ENCODE measurements at regions not wholly inside any gene's neighbourhood (a gene's known extent, or its start where the extent isn't known, plus 50 kb on each side); places are given as distances from the start of the nearest gene placed in this dataset.

DNA sequence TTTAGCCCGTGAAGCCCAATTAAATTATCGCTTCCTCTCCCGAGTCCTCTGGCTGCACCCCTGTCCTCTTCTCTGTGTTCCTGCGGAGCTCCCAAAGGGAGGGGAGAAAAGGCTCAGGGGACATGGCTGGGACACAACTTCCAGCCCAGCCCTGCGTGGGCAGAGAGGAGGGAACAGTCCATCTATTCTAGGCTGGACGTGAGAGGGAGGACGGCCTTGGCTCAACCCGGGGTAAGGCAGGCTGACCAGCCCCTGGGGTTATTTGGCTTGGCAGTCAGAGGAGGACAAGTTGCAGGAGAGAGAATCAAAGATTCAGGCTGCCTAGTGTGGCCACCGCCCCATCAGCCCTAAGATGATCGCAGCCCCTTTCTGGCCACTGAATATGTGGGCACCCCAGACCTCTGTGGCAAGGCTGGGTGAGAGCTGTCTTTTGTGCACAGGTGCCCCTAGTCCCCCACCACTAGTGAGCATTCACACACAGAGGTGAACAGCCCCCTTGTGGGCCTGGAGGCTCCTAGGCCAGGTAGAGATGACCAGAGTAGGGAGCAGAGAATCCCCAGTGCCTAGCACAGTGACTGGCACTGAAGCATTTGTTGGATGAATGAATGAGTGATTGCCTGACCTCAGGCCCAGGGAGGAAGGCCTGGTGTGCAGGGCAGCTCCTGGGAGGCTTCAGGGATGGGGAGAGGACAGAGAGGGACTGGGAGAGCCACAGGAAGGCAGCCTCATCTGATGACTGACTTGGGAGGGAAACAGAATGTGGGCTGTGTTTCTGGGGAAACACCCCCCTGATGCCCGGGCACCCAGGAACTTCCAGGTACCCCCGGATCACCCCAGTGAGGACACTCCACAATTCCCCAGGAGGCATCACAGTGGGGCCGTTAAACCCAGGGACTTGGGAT is 133.9 kb downstream of the C9orf50 start:
- DNase-seq = no peak

DNA sequence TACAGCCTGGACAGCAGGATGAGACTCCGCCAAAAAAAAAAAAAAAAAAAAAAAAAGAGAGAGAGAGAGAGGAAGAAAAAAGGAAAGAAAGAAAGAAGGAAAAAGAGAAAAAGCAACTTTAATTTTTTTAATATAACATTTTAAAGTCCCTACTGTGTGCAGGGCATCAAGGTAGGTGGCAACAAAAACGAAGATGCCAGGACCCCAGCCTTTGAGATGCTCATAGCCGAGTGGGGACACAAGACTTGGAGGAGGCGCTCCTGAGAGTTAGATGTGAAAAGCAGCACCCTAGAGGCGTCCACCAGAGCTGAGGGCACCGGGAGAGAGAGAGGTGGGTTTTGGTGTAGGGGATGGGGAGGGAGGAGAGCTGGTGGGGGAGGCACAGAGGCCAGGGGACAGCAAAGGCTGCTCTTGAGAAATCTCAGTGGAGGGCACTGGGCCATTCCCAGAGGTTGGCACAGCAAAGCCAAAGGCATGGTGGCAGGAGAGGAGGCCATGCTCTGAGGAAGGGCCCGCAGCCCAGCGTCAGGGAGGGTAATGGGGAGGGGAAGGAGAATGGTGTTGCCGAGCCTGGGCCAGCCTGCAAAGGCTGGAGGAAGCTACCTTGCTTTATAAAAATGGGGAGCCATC is 135.6 kb downstream of the C9orf50 start:
- no peak for DNase-seq

DNA sequence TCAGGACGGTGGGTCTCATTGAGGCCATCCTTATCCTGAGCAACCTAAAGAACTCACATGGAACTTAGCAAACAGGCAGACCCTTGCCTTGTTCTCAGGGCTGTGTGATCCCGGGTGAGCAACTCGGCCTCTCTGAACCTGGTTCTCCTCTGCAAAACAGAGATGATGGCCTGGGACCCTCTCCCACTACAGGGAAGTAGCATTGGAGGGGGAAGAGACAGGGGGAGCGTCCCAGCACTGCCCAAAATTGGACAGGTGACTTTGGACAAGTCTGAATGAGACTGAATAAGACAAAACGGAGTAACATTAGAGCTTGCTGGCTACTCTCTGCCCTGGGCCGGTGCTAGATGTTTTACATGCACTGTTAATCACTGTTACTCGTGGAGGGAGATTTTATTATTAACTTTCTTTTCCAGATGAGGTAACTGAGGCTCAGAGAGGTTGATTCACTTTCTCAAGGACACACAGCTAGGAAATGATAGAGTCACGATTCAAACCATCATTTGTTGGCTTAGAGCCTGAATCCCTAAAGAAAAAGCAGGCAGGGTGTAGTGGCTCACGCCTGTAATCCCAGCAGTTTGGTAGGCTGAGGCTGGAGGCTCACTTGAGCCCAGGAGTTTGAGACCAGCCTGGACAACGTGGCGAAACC is 136.4 kb downstream of the C9orf50 start:
- DNase-seq = no peak

DNA sequence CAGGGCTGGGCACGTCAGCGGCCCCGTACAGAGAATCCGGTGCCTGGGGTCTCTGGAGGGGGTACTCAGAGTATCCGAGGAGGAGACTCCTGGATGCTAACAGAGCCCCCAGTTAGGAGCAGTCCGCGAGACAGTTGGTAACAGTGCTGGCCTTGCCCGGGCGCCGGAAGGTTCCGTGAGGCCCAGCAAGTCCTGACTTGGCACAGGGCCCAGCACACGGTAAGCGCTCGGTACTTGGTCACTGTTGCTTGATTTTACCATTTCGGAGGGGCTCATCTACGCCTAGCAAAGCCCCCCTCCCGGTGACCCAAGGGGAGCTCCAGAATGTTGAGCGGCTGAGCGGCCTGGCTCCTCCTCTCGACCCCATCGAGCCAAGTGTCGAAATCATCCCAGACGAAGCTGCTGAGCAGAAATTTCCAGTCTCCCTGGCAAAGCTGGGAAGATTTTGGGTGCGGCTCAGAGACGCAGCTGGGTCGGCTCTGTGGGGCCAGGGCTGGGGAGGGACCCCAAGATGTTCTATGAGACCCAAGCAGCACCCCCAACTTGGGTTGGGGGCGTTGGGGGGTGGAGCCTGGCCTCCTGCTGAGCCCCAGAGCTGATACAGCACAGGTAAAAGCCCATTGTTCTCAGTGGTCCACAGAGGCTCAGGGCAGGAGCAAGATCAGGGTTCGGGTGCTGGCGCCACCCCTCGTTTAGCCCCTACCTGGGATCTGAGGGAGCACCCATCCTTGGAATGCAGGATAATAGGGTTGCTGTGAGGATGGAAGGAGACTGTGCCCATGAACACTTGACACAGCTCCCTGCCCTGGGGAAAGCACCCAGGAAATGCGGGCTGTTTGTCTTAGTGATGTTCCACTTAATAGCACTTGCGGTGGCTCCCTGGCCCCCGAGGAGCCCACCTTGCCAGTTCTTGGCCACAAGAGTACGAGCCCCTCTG is 137.2 kb downstream of the C9orf50 start:
- DNase-seq = no peak

DNA sequence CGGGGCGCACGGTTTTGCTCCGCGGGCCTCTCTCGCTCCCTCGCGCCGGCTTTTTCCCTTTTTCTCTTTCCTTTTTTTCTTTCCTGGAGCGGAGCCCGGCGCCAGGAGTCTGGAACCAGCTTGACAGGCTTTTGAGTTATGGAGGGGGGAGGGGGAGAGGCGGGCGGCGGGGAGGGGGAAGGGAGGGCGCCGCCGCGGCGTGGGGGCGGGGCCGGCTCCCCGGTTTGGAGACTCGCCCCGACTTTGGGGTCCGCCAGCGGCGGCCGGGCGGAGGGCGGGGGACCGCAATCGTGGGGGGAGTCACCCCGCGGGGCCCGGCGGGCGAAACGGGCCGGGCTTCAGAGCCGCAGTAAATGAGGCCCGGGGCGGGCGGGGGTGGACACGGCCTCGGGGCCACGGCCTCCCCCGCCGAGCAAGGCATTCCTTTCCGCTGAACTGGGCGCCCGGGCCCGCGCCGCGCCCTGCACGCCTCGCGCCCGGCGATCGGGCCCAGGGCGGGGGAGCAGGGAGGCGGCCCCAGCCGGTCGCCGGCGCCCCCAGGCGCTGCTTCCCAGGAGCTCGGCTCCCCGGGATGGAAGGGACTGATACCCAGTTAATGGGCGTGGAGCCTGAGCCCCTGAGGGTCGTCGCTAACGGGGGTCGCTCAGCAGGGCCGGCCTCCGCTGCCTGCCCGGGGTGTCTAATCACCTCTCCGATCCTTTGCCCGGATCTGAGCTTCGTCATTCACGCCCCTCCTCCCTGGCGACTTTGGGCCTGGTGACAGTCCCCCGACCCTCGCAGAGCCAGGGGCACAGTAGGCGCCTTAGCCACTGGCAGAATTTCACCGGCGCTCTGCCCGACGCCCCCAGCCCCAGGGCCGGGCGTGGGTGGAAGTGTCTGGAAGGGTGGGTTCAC is 138.1 kb downstream of the C9orf50 start:
- DNase-seq = peak in 1 of 2 experiments; percentile 6

DNA sequence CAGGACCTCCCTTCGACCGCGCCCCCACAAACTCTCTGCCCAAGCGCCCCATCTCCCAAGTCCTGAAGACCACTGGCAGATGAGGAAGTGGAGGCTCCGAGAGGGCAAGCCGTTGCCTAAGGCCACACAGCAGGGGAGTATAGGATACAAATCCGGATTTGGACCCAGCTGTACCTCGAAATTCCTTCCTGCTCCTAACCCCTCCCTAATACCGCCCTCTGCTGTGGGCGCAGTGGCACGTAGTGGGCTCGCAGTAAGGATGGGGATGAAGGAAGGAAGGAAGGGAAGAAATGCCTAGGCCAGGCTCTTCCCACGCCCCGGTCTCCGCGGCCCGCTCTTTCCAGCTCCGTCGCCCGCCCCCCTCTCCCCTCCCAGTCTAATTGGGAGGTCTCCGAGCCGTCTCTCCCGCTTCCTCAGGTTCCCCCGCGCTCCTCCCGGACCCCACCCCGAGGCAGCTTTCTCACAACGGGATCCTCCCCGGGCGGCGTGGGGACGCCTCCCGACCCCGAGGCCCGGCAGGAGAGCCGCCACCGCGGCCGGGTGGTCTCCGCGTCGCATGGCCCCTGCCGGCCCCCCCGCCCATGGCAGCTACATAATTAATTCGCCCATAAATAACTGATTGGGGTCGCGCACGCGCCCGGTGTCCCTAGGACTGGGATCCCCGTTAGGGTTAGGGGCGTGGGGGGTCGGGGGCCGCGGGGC is 138.9 kb downstream of the C9orf50 start:
- DNase-seq = no peak

DNA sequence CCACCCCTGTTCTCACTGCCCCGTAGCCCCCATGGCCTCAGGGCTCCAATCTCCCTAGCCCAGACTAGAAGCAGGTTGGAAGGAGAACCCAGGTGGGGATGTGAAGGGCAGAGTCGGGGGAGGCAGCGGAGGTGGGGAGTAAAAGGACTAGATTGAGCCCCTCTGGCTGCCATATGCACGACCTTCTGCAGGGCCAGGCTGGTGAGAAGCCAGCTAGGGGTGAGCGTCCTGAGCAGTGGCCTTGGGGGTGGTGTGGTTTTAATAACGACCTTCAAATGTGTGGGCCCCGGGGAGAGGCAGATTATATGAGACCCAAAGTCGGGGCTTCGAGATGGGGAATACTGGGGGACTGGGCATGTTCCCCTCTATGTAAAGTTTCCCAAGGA is 139.5 kb downstream of the C9orf50 start:
- DNase-seq = no peak

DNA sequence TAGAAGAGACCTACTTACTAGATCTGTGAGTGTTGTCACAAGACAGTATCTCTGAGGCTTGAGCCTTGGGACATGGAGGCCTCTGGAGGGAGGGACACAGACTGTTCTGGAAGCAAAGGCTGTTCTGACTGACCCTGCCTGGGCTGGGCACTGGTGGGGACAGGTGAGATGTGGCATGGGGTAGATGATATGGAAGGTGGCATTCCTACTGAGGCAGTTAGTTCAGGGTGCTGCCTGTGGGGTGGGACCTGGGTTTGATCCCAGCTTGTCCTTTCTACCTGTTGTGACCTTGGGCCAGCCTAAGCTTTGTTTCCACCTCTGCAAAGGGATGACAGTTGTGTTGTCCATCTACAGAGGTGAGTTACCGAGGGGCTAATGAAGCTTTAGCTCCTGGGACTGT is 140.2 kb downstream of the C9orf50 start:
- no peak for DNase-seq

DNA sequence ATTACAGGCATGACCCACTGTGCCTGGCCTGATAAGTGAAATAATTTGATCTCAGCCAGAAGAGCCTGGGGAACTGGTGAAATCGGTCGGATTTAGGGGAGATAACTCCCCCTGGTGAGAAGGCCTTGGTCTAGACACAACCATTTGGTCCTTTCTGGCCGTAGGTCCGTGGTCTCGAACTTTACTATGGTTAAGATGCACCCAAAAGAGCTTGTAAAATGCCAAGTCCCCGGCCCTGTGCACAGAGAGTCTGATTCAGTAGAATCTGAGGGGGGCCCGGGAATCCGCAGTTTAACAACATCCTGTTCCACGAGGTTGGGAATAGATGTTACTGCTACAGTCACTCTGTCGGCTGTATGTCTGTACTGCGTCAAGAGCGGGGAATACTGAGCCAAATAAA is 140.7 kb downstream of the C9orf50 start:
- no peak for DNase-seq

DNA sequence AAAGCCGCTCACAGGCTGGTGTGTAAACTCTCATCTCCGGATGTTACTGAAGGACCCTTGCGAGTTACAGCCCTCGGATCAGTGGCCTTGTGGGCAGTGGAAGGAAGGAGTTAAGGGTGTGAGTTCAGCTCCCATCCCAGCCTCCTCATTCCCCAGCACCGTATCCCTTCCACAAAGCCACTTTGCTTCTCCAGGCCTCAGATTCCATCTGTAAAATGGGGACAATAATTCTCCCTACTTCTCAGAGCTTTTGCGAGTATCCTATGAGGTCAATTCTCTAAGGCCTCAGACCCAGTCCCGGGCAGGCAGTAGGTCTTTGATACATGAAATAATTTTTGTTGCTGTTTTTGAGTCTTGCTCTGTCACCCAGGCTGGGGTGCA is 141.3 kb downstream of the C9orf50 start:
- no peak for DNase-seq

DNA sequence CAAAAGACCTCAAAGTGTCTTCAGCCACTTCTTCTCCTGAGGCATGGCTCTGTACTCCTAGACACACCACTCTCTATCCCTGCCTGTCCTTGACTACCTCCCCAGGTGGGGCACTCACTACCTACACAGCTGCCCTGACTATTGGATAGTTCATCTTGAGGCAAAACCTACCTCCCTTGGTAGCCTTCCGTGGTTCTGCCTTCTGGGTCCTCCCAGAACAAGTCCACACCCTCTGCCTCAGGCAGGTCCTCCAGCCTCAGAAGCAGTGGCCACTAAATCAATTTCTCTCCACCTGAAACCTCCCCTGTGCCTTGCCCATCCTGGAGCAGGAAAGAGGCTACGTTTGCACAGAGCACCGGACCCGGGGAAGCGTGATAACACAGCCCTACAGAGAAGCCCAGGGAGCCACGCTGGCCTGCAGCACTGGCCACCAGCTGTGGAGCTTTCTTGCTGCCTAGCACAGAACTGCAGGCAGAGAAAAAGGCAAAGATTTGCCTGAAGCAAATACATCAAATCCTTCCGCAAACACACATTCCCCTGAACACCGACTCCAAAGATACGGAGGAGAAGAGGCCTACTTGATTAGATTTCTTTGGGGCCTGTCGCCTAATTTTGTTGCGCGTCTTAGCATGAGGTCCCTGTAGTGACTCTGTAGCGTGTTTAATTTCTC is 141.8 kb downstream of the C9orf50 start:
- no peak for DNase-seq

DNA sequence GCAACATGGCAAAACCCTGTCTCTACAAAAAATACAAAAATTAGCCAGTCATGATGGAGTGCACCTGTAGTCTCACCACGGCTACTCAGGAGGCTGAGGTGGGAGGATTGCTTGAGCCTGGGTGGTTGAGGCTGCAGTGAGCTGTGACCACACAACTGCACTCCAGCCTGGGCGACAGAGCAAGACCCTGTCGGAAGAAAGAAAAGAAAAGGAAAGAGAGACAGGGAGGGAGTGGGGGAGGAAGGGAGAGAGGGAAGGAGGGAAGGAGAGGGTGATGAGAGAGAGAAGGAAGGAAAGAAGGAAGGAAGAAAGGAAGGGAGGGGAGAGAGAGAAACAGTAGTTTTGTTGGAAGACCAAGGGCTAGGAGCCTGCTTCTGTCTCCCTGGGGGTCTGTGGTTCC is 142.4 kb downstream of the C9orf50 start:
- no peak for DNase-seq

DNA sequence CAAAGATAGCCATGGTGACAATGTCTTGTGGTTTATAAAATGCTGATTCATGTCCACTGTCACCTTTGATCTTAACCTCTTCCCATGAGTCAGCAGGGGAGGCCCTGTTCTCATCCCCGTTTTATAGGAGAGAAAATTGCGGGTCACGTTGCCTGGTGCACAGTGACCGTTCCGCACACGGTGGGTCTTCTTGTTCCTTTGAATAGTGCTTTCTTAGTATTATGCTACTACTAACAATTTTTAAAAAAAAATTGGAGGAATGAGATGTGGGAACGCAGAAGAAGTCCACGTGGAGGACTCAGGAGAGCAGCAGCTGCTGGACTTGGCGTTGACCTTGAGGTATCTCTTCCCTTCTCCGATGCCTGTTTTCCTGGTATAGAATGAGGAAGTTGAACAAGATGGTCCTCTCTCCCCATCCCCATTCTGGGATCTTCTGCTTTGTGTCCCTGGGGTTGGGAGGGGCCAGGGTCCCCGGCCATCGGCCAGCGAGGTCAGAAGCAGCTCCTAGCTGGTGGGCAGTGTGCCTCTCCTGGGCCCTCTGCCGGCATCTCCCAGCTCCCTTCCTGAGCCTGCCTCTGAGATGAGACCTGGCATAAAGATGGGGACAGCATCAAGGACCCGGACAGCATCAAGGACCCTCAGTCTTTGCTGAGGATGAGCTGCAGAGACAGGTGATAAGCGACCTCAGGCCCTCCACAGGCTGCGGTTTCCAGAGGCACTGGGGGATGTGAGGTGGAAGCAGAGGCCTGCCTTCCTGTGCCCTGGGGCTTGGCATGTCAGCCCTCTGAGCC is 143.9 kb downstream of the C9orf50 start:
- no peak for DNase-seq

DNA sequence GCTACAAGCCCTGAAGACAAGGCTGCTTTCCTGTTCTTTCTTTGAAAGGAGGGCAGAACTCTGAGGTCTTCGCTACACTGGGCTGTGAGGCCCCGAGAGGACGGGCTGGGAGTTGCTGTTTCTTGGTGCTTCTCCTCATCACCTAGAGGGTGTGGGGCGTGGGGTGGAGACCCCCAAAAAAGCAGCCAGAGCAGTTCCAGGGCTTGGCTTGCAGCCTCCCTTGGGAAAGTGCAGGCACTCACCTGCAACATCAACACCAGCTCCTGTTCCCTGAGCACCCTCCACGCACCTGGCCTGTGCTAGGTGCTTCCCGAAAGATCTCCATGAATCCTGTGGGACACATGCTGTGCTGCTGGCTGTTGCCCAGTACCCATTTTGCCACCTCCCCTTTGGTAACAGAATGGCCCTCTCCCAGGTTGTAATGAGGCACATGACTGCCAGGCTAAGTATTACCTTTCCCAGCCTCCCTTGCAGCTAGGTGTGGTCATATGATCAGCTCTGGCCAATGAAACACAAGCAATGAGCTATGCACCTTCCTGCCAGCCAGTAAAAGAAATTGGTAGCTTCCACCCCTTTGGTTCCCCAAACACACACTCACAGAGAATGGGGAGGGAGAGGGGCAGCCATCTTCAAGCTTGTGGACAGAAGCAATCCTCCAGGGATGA is 146.0 kb downstream of the C9orf50 start:
- DNase-seq = no peak

DNA sequence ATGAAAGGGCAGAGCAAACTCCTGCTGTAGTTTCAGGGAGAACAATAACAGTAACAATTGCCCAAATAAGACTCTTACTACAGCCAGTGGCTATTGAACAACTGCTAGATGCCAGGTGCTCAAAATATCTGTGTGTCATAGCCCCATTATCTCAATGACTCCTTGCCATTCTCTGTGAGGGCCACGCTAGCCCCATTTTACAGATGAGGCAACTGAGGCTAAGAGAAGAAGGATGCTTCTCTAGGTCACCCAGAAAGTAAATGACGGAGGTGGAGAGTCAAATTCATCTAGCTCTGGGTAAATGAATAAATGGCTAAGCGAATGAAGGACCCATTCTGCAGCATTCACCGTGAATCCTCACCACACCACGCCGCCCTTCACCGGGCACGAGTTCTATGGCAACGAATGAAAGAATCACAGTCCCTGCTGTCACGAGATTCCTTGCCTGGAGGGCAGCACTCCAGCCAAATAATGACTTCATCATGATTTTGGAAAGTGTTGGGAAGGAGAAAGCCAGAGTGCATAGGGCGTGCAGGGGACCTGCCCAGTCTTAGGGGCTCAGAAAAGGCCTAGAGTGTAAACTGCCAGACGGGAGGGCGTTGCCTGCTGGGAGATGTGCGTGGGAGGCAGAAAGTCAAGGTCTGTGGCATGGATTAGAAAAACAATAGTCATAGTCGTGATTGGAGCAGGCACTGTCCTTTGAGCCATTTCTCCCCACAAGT is 147.2 kb downstream of the C9orf50 start:
- no peak for DNase-seq

DNA sequence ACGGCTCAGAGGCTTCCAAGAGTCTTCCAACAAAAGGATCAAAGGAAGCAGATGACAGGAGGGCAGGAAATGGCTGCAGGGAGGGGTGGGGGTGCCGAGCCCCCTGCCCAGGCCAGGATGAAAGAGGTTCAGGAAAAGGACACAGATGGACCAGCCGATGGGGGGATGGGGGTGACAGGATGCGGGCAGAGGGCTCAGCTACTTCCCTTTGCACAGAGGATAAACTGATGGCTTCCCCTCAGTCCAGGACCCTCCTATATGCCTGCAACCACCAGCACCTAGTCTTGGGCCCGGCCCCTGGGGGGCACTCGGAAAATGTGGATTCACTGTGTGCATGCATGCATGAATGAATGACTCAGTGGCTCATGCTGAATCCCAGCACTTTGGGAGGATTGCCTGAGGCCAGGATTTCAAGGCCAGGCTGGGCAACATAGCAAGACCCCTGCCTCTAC is 148.2 kb downstream of the C9orf50 start:
- DNase-seq = no peak

DNA sequence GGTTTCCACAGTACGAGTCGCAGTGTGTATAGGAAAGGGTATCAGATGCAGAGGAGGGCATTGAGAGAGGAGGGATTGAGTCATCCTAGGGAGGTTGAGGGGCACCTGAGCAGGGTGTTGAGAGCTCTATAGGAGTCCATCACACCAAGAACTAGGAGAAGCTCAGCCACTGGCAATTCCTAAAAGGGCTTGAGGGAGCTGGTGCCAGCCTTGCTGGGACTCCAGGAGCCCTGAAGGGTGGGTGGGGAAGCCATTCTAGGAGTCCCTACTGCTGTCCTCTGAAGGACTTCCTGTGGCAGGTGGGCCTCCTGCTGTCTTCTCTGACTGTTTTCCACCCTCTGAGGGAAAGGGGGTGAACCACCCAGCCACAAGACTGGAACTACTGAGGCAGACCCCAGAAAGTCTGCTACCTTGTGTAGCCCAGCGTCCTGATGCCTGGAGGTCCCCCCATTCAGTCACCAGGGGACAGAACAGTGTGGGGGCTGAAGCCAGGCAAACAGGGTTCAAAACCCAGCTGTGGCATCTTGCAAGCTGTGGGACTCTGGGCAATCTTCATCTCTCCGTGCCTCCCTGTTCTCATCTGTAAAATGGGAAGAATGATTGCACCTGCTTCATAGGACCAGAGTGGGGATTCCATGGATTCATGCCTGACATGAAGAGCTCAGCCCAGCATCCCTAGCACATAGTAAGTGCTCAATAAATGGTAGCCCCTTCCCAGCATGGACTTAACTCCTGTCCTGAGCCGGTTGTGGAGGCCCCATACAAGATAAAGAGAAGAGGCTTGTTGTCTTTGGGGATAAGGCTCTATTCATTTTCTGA is 149.5 kb downstream of the C9orf50 start:
- no peak for DNase-seq

DNA sequence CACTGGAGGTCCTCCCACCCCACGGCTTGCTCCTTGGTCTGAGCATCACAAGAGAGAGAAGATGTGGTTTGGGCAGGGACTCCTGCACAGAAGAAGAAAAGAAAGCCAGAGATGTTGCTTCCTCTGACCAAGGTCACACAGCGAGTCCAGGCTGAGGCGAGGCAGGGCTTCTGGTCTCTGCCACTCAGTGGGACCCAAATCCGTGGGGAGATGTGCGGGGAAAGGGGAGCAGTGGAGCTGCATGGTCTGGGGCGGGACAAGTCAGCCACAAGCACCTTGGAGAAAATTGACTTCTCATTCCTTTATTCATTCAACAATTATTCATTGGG is 150.9 kb downstream of the C9orf50 start:
- DNase-seq = no peak
